Body of pancreas (tissue), 4 donors: ENCODE measurements at regions not wholly inside any gene's neighbourhood (a gene's known extent, or its start where the extent isn't known, plus 50 kb on each side); places are given as distances from the start of the nearest gene placed in this dataset.

Experiments used
- POLR2A ChIP-seq, 3 donors: fragments of 450-650 bp; IDR thresholded peaks; one replicate each; pipeline ENCODE4 v1.6.1; 2016; ENCODE audit warnings: antibody characterized with exemption in 3 of 3, mild to moderate bottlenecking in 2 of 3
- TF ChIP-seq, protein P1 (sequence below), 7 experiments: fragments of 450-650 bp in 4 of 7; fragments of 200-600 bp in 3 of 7; sonication (generic) in 3 of 7; IDR thresholded peaks; one replicate each; pipeline ENCODE4 v1.5.1; 2016 to 2019; ENCODE audit warnings: antibody characterized with exemption in 7 of 7

- TF ChIP-seq, protein P1, sequence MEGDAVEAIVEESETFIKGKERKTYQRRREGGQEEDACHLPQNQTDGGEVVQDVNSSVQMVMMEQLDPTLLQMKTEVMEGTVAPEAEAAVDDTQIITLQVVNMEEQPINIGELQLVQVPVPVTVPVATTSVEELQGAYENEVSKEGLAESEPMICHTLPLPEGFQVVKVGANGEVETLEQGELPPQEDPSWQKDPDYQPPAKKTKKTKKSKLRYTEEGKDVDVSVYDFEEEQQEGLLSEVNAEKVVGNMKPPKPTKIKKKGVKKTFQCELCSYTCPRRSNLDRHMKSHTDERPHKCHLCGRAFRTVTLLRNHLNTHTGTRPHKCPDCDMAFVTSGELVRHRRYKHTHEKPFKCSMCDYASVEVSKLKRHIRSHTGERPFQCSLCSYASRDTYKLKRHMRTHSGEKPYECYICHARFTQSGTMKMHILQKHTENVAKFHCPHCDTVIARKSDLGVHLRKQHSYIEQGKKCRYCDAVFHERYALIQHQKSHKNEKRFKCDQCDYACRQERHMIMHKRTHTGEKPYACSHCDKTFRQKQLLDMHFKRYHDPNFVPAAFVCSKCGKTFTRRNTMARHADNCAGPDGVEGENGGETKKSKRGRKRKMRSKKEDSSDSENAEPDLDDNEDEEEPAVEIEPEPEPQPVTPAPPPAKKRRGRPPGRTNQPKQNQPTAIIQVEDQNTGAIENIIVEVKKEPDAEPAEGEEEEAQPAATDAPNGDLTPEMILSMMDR (IDR thresholded peaks at IDR 0.05): no peak
- TF ChIP-seq POLR2A (IDR thresholded peaks at IDR 0.05): no peak
These were observed 130.9 kb upstream of the HSD17B12 start for GRCh38 chr11:43549624-43550023.
